ENCODE measurements at regions not wholly inside any gene's neighbourhood (a gene's known extent, or its start where the extent isn't known, plus 50 kb on each side); places are given as distances from the start of the nearest gene placed in this dataset.
"Not testable (repeated sequence)": the region's sequence is repeated elsewhere in the genome, so short reads cannot be mapped to it uniquely, and the experiment has no call there.

GRCh38 chr5:42870882-42871418 is 59.3 kb upstream of the SELENOP start:
- H4K20me1 ChIP-seq (ENCODE audit: insufficient read depth): no peaks in the 10 kb centered on the region
- ChIA-PET CTCF (interaction anchor here (0.6 to 0.8 kb wide), 2 partner anchors 19 to 814 kb away, joined by 3 read pairs; no protein-coding TSS in a partner anchor), POLR2A (ENCODE audit: unreplicated experiment) (interaction anchor here (0.6 kb wide), 1 partner anchor 334 kb away, joined by 3 read pairs; no protein-coding TSS in a partner anchor)
- no peak overlapping the region for H3K4me3 ChIP-seq
- H3K9me2 ChIP-seq (ENCODE audit: insufficient read depth): no peaks in the 10 kb centered on the region
- peaks cover 9% of the 10 kb centered on the region for H3K9me3 ChIP-seq (ENCODE audit: insufficient read depth, low read depth)
- H3F3A ChIP-seq (ENCODE audit: insufficient read depth, low read depth): no peaks in the 10 kb centered on the region
- no peak overlapping the region for H3K27ac ChIP-seq
- no peaks in the 10 kb centered on the region for H3K36me3 ChIP-seq (ENCODE audit: low read depth)
- no peaks in the 10 kb centered on the region for H3K27me3 ChIP-seq (ENCODE audit: insufficient read depth, low read depth)
- intact Hi-C loops (cut with micrococcal nuclease; ENCODE audit: unreplicated experiment): no loop called here
- H2AFZ ChIP-seq: no peak overlapping the region
- no peak overlapping the region for H3K4me2 ChIP-seq
- H3K4me1 ChIP-seq (replicated peaks; ENCODE audit: insufficient read depth): no peaks in the 10 kb centered on the region
- H3K79me2 ChIP-seq (ENCODE audit: low read depth): no peaks in the 10 kb centered on the region
- no peak for DNase-seq
- BruUV-seq (replicated peaks): no TSS peak
- TF ChIP-seq CTCF (conservative IDR thresholded peaks at IDR 0.05) (no peak), EZH2 (IDR thresholded peaks at IDR 0.05; ENCODE audit: low read depth) (no peak)

GRCh38 chr5:42868417-42868816 is 56.7 kb upstream of the SELENOP start:
- POLR2A ChIA-PET (ENCODE audit: unreplicated experiment); H2AFZ ChIP-seq; CTCF ChIA-PET; H3K9me3 ChIP-seq (ENCODE audit: insufficient read depth, low read depth); H3K36me3 ChIP-seq (ENCODE audit: low read depth); H3K9me2 ChIP-seq (ENCODE audit: insufficient read depth); H3K4me3 ChIP-seq; intact Hi-C loops (cut with micrococcal nuclease; ENCODE audit: unreplicated experiment); DNase-seq; H3K27ac ChIP-seq; H3K4me2 ChIP-seq; H3K79me2 ChIP-seq (ENCODE audit: low read depth); H3F3A ChIP-seq (ENCODE audit: insufficient read depth, low read depth); H3K4me1 ChIP-seq (replicated peaks; ENCODE audit: insufficient read depth); H4K20me1 ChIP-seq (ENCODE audit: insufficient read depth); BruUV-seq (replicated peaks): not testable (repeated sequence)
- H3K27me3 ChIP-seq (ENCODE audit: insufficient read depth, low read depth): peaks cover 14% of the 10 kb centered on the region

- CTCF ChIA-PET; H3K27ac ChIP-seq; H3F3A ChIP-seq (ENCODE audit: insufficient read depth, low read depth); H3K9me3 ChIP-seq (ENCODE audit: insufficient read depth, low read depth); H3K4me2 ChIP-seq; H3K36me3 ChIP-seq (ENCODE audit: low read depth); intact Hi-C loops (cut with micrococcal nuclease; ENCODE audit: unreplicated experiment); BruUV-seq (replicated peaks); DNase-seq; H3K4me1 ChIP-seq (replicated peaks; ENCODE audit: insufficient read depth); H3K79me2 ChIP-seq (ENCODE audit: low read depth); H4K20me1 ChIP-seq (ENCODE audit: insufficient read depth); H3K4me3 ChIP-seq; POLR2A ChIA-PET (ENCODE audit: unreplicated experiment); H2AFZ ChIP-seq; H3K9me2 ChIP-seq (ENCODE audit: insufficient read depth): not testable (repeated sequence)
- H3K27me3 ChIP-seq (ENCODE audit: insufficient read depth, low read depth): peaks cover 41% of the 10 kb centered on the region
These were observed 53.1 kb upstream of the SELENOP start for GRCh38 chr5:42864749-42865148.
